Esophagus muscularis mucosa (tissue), 4 donors: ENCODE measurements at regions not wholly inside any gene's neighbourhood (a gene's known extent, or its start where the extent isn't known, plus 50 kb on each side); places are given as distances from the start of the nearest gene placed in this dataset.

Experiments
- CTCF ChIP-seq, 3 experiments: fragments of 200-600 bp in 2 of 3; fragments of 450-650 bp in 1 of 3; sonication (generic) in 2 of 3; IDR thresholded peaks; one replicate each; pipeline ENCODE4 v1.5.1; 2017 to 2019; ENCODE audit warnings: antibody characterized with exemption in 3 of 3, mild to moderate bottlenecking in 2 of 3, moderate library complexity in 1 of 3
- EP300 ChIP-seq: sonication (generic); formaldehyde crosslinking; IDR thresholded peaks from one replicate; pipeline ENCODE4 v1.6.1; 2017; ENCODE audit warnings: antibody characterized with exemption
- POLR2A ChIP-seq: fragments of 450-650 bp; IDR thresholded peaks from one replicate; pipeline ENCODE4 v1.6.1; 2017; ENCODE audit warnings: antibody characterized with exemption, moderate library complexity, mild to moderate bottlenecking, low read depth

DNA sequence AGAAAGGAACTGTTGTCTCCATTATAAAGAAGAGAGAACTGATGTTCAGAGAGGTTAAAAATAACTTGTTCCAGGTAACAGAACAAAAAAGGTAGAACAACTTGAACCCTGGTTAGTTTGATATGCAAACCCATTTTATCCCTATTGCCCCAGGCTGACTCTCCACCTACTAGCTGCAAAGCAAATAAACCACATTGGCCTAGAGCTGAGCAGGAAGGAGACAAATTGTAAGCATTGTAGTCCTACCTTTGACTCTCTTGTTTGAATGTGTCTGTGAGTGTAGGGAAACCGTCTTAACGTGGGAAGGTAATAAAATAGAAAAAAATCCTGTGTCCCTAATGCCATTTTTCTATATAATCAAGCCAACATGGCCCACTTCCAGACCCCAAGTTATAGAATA lies 126.4 kb downstream of the CCER1 start:
- TF ChIP-seq CTCF (IDR thresholded peaks at IDR 0.05), result no peak
- TF ChIP-seq EP300, result no peak
- no peak for TF ChIP-seq POLR2A
